ENCODE measurements at regions not wholly inside any gene's neighbourhood (a gene's known extent, or its start where the extent isn't known, plus 50 kb on each side); places are given as distances from the start of the nearest gene placed in this dataset.

- TF ChIP-seq CTCF (IDR thresholded peaks at IDR 0.05 in 4 of 5, conservative IDR thresholded peaks at IDR 0.05 in 1 of 5) (no peak), POLR2A (IDR thresholded peaks at IDR 0.05) (no peak)
Observed at GRCh38 chr13:109682534-109683244, 103.7 kb downstream of the IRS2 start.

Measured in gastrocnemius medialis (tissue), 4 donors.